Astrocyte (in vitro differentiated cells and primary cell): ENCODE measurements at regions not wholly inside any gene's neighbourhood (a gene's known extent, or its start where the extent isn't known, plus 50 kb on each side); places are given as distances from the start of the nearest gene placed in this dataset.
A peak's percentile ranks its signal among the peaks of the same experiment; 100 is the strongest.

Experiments
- DNase-seq: peaks from one replicate; pipeline ENCODE4 v3.0.0-alpha.2; 2010; ENCODE audit warnings: low read depth
- FAIRE-seq: peaks from 2 replicates; lab custom pipeline; 2011; peaks lifted over from hg19 to GRCh38; lab: Jason Lieb, UNC
- H2AFZ ChIP-seq: 2 replicates; pipeline ENCODE4 v1.6.0; 2012; ENCODE audit warnings: low read depth, low read length, inconsistent platforms
- H3K27ac ChIP-seq: 2 replicates; pipeline ENCODE4 v1.5.1; 2011; ENCODE audit warnings: low read depth, low read length, inconsistent platforms
- H3K27me3 ChIP-seq: 2 replicates; pipeline ENCODE4 v1.6.0; 2011; ENCODE audit warnings: low read length, inconsistent platforms; ENCODE audit not compliant: insufficient read depth
- H3K36me3 ChIP-seq: 2 replicates; pipeline ENCODE4 v1.5.1; 2011; ENCODE audit warnings: low read length, inconsistent platforms; ENCODE audit not compliant: insufficient read depth
- H3K4me1 ChIP-seq: 2 replicates; pipeline ENCODE4 v1.5.1; 2011; ENCODE audit warnings: low read length, inconsistent platforms; ENCODE audit not compliant: insufficient read depth
- H3K4me2 ChIP-seq: 2 replicates; pipeline ENCODE4 v1.6.0; 2012; ENCODE audit warnings: low read length, inconsistent platforms
- H3K4me3 ChIP-seq: 2 replicates; pipeline ENCODE4 v1.5.1; 2011; ENCODE audit warnings: low read depth, mild to moderate bottlenecking, low read length, inconsistent platforms; ENCODE audit not compliant: insufficient read depth
- H3K79me2 ChIP-seq: 2 replicates; pipeline ENCODE4 v1.6.0; 2012; ENCODE audit warnings: mild to moderate bottlenecking, low read length, inconsistent platforms; ENCODE audit not compliant: insufficient read depth
- H3K9ac ChIP-seq: 2 replicates; pipeline ENCODE4 v1.6.0; 2012; ENCODE audit warnings: mild to moderate bottlenecking, low read length, inconsistent platforms
- H3K9me3 ChIP-seq: 2 replicates; pipeline ENCODE4 v1.5.1; 2012; ENCODE audit warnings: low read depth, mild to moderate bottlenecking, low read length, inconsistent platforms; ENCODE audit not compliant: insufficient read depth
- H4K20me1 ChIP-seq: 2 replicates; pipeline ENCODE4 v1.6.0; 2012; ENCODE audit warnings: low read length, inconsistent platforms; ENCODE audit not compliant: insufficient read depth
- H3K27ac Mint-ChIP-seq: one replicate; pipeline ENCODE4 v1.8.0; 2021; ENCODE audit warnings: mild to moderate bottlenecking, mixed read lengths; ENCODE audit not compliant: unreplicated experiment
- H3K27me3 Mint-ChIP-seq: one replicate; pipeline ENCODE4 v1.8.0; 2021; ENCODE audit warnings: low read depth, mixed read lengths; ENCODE audit not compliant: unreplicated experiment
- H3K36me3 Mint-ChIP-seq: one replicate; pipeline ENCODE4 v1.8.0; 2021; ENCODE audit warnings: low read depth, mixed read lengths; ENCODE audit not compliant: unreplicated experiment
- H3K4me1 Mint-ChIP-seq: one replicate; pipeline ENCODE4 v1.8.0; 2021; ENCODE audit warnings: low read depth, mixed read lengths; ENCODE audit not compliant: unreplicated experiment
- H3K4me3 Mint-ChIP-seq: one replicate; pipeline ENCODE4 v1.8.0; 2021; ENCODE audit warnings: mild to moderate bottlenecking, moderate library complexity, mixed read lengths; ENCODE audit not compliant: unreplicated experiment
- H3K9me3 Mint-ChIP-seq: one replicate; pipeline ENCODE4 v1.8.0; 2021; ENCODE audit warnings: mild to moderate bottlenecking, mixed read lengths; ENCODE audit not compliant: unreplicated experiment
- EZH2 ChIP-seq: IDR thresholded peaks from 2 replicates; pipeline ENCODE4 v1.6.1; 2012; ENCODE audit warnings: mild to moderate bottlenecking, low read length, inconsistent platforms; ENCODE audit not compliant: insufficient read depth
- TF ChIP-seq, protein P1 (sequence below): IDR thresholded peaks from 2 replicates; pipeline ENCODE4 v1.5.1; 2011; ENCODE audit warnings: low read depth, mild to moderate bottlenecking, inconsistent platforms, low read length, moderate library complexity; ENCODE audit not compliant: insufficient read depth

DNA sequence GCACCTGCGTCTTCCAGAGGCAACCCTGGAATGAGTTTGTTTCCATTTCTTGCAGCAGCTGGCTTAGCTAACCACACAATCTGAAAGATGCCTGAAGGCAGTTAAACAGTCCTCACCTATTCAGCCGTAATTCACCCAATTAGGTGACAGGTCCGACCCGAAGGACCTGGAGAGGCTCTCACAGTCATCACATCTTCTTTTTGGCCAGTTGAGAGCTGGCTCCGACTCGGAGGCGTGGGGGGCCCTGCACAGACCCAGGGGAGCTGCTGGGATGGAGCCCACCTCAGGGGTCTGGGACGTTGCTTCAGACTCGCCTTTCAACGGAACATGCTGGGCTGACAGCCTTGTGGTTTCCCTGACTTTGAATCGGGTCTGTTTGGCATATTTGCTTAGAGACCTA lies 187.3 kb downstream of the RTP5 start:
- peaks cover 57% of the 10 kb centered on the region for H3K27me3 Mint-ChIP-seq
- peaks cover 33% of the 10 kb centered on the region for H3K27me3 ChIP-seq

GRCh38 chr2:242057379-242058040 lies 188.0 kb downstream of the RTP5 start:
- Histone ChIP-seq H3K4me3 (no peak overlapping the region), H3K79me2 (no peaks in the 10 kb centered on the region), H3K36me3 (no peaks in the 10 kb centered on the region), H3K4me2 (no peak overlapping the region), H3K27me3 (peaks cover 31% of the 10 kb centered on the region), H4K20me1 (no peaks in the 10 kb centered on the region), H3K9me3 (no peaks in the 10 kb centered on the region), H3K4me1 (no peaks in the 10 kb centered on the region), H3K9ac (no peak overlapping the region), H3K27ac (no peak overlapping the region), H2AFZ (no peak overlapping the region)
- Mint-ChIP-seq H3K4me1 (no peaks in the 10 kb centered on the region), H3K27me3 (peaks cover 51% of the 10 kb centered on the region), H3K4me3 (no peak overlapping the region), H3K27ac (peak overlapping the region; percentile 66), H3K9me3 (peaks cover 8% of the 10 kb centered on the region), H3K36me3 (no peaks in the 10 kb centered on the region)
- FAIRE-seq: no peak
- TF ChIP-seq EZH2: no peak
- TF ChIP-seq, protein P1, sequence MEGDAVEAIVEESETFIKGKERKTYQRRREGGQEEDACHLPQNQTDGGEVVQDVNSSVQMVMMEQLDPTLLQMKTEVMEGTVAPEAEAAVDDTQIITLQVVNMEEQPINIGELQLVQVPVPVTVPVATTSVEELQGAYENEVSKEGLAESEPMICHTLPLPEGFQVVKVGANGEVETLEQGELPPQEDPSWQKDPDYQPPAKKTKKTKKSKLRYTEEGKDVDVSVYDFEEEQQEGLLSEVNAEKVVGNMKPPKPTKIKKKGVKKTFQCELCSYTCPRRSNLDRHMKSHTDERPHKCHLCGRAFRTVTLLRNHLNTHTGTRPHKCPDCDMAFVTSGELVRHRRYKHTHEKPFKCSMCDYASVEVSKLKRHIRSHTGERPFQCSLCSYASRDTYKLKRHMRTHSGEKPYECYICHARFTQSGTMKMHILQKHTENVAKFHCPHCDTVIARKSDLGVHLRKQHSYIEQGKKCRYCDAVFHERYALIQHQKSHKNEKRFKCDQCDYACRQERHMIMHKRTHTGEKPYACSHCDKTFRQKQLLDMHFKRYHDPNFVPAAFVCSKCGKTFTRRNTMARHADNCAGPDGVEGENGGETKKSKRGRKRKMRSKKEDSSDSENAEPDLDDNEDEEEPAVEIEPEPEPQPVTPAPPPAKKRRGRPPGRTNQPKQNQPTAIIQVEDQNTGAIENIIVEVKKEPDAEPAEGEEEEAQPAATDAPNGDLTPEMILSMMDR: no peak
- no peak for DNase-seq

More for the DNA sequence above, 187.3 kb downstream of the RTP5 start:
- TF ChIP-seq, protein P1: no peak
- TF ChIP-seq EZH2: no peak
- Histone ChIP-seq H3K36me3 (no peaks in the 10 kb centered on the region), H3K27ac (no peak overlapping the region), H3K9me3 (no peaks in the 10 kb centered on the region), H3K4me1 (no peaks in the 10 kb centered on the region), H3K9ac (no peak overlapping the region), H4K20me1 (no peaks in the 10 kb centered on the region), H3K79me2 (no peaks in the 10 kb centered on the region), H2AFZ (no peak overlapping the region), H3K4me3 (no peak overlapping the region), H3K4me2 (no peak overlapping the region)
- no peak overlapping the region for H3K4me3 Mint-ChIP-seq
- no peak overlapping the region for H3K27ac Mint-ChIP-seq
- H3K4me1 Mint-ChIP-seq: no peaks in the 10 kb centered on the region
- FAIRE-seq (no peak), DNase-seq (no peak)
- H3K9me3 Mint-ChIP-seq: peaks cover 10% of the 10 kb centered on the region
- no peaks in the 10 kb centered on the region for H3K36me3 Mint-ChIP-seq

GRCh38 chr2:242058116-242058680 lies 188.7 kb downstream of the RTP5 start:
- Histone ChIP-seq H3K4me1 (no peaks in the 10 kb centered on the region), H3K36me3 (no peaks in the 10 kb centered on the region), H3K9me3 (no peaks in the 10 kb centered on the region), H3K4me2 (no peak overlapping the region), H3K9ac (no peak overlapping the region), H4K20me1 (no peaks in the 10 kb centered on the region), H2AFZ (no peak overlapping the region), H3K27ac (no peak overlapping the region), H3K27me3 (peaks cover 26% of the 10 kb centered on the region), H3K4me3 (no peak overlapping the region), H3K79me2 (no peaks in the 10 kb centered on the region)
- peaks cover 6% of the 10 kb centered on the region for H3K9me3 Mint-ChIP-seq
- H3K27ac Mint-ChIP-seq: no peak overlapping the region
- DNase-seq: no peak
- peaks cover 44% of the 10 kb centered on the region for H3K27me3 Mint-ChIP-seq
- no peak for FAIRE-seq
- H3K4me3 Mint-ChIP-seq: no peak overlapping the region
- H3K36me3 Mint-ChIP-seq: no peaks in the 10 kb centered on the region
- no peaks in the 10 kb centered on the region for H3K4me1 Mint-ChIP-seq
- TF ChIP-seq, protein P1: no peak
- no peak for TF ChIP-seq EZH2
